Esophagus (tissue), 2 donors: ENCODE measurements at regions not wholly inside any gene's neighbourhood (a gene's known extent, or its start where the extent isn't known, plus 50 kb on each side); places are given as distances from the start of the nearest gene placed in this dataset.

Source experiments
- H3K27ac ChIP-seq, 2 donors: one replicate each; pipeline ENCODE4 v1.5.1; 2013; ENCODE audit warnings: low read depth in 2 of 2, mild to moderate bottlenecking in 2 of 2, inconsistent platforms in 1 of 2, low read length in 1 of 2, moderate library complexity in 1 of 2
- H3K27me3 ChIP-seq, 2 donors: one replicate each; pipeline ENCODE4 v1.6.1; 2013; ENCODE audit warnings: low read length in 2 of 2, control low read depth in 1 of 2, mild to moderate bottlenecking in 1 of 2; ENCODE audit not compliant: insufficient read depth in 2 of 2, control insufficient read depth in 1 of 2
- H3K36me3 ChIP-seq, 2 donors: one replicate each; pipeline ENCODE4 v1.6.1; 2013; ENCODE audit warnings: low read length in 1 of 2; ENCODE audit not compliant: control insufficient read depth in 2 of 2, insufficient read depth in 2 of 2
- H3K4me1 ChIP-seq, 2 donors: one replicate each; pipeline ENCODE4 v1.6.1; 2013; ENCODE audit warnings: low read length in 1 of 2; ENCODE audit not compliant: control insufficient read depth in 2 of 2, insufficient read depth in 2 of 2
- H3K4me3 ChIP-seq, 2 donors: one replicate each; pipeline ENCODE4 v1.5.1; 2013; ENCODE audit warnings: low read length in 2 of 2, mild to moderate bottlenecking in 2 of 2, low read depth in 1 of 2, moderate library complexity in 1 of 2
- H3K9me3 ChIP-seq, 2 donors: one replicate each; pipeline ENCODE4 v1.6.1; 2013; ENCODE audit warnings: mild to moderate bottlenecking in 2 of 2, low read depth in 1 of 2, low read length in 1 of 2, moderate library complexity in 1 of 2; ENCODE audit not compliant: control insufficient read depth in 2 of 2, insufficient read depth in 1 of 2
- WGBS, 2 donors: extraction: QIAGEN DNeasy Blood & Tissue Kit; methylation state at CpG; one replicate each; pipeline ENCODE4 v1.1.7; 2013; 5-methylcytosine and 5-hydroxymethylcytosine counted together
- donor health status: healthy with polysubstance abuse.
- donor health status: Bipolar disorder and iron deficiency.

DNA sequence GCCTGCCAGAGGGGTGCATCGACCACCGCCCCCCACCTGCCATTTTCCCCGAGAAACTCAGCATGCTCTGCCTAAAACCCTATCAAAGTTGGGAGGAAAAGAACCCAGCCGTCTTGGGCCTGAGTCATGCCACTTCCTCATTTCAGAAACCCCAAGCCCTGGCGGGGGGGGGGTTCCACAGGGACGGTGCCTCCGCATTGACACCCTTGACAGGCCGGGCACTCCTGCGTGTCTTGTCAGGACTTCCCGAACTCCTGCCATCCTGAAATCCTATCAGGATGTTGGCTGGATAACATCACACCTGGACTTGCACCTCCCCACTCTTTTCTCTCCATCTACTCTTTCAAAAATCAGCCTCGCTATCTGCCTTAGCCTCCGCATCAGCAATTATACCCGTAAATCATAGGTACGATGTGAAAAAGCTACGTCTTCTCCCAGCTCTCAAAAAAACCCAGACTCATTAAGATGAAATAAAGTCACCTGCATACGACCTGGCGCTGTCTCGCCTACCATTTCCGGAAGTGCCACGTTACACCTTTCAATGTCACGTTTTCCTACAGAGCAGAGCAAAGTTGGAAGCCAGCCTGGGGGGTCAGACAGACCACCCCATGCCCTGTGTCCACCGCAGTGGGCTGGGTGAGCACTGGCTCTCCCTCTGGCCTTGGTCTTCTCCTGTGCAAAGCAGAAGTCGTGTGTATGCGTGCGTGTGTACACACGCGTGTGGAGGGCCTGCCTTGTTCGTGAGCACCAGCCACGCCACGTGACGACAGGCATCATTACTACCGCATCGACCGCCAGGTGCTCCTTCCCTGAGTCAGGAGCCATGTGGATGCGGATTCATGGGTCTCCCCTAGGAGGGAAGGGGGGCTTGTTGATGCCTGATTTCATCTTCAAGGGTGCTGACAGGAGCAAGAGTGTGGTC is 96.7 kb downstream of the RFLNA start:
- Histone ChIP-seq H3K9me3 (no peaks in the 10 kb centered on the region), H3K27me3 (no peaks in the 10 kb centered on the region), H3K4me3 (no peak overlapping the region), H3K4me1 (peaks cover 11 to 23% of the 10 kb centered on the region in 2 donors), H3K27ac (peak overlapping the region; percentile 64 to 80), H3K36me3 (peaks cover 10 to 16% of the 10 kb centered on the region in 2 donors)
- 66 to 69% methylated on average over 34 to 35 of the region's 35 CpGs for WGBS, 2 donors

DNA sequence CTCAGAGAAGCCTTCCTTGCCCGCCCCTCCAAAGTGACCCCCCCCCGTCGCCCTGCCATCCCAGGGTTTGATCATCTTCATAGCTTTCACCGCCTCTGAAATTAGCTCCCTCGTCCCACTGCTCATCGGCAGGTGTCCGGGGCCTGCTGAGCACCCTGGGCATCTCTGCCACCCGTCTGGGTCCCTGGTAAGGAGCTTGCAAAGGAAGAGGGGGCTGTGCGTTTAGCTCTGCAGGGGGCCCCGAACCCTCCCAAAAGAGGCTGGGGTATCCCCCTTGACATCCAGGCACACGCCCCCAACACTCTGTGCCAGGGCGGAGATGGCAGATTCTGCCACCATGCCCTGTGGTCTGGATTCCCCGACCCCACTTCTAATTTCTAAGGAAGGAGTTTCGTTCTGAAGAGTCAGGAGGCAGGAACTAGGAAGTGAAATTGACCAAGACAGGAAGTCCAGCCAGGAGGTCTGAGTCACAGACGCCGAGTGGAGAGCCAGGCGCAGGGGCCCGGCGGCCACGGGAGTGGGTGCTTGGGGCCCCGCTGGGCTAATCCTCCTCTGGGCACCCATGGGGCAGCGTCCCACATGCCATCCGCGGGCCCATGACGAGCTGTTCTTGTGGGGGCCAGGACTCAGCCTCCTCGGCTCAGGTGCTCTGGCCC is 95.7 kb downstream of the RFLNA start:
- Histone ChIP-seq H3K9me3 (no peaks in the 10 kb centered on the region), H3K4me1 (peaks cover 11 to 23% of the 10 kb centered on the region in 2 donors), H3K36me3 (peaks cover 10 to 16% of the 10 kb centered on the region in 2 donors), H3K27me3 (no peaks in the 10 kb centered on the region), H3K27ac (peak overlapping the region; percentile 64 to 80), H3K4me3 (no peak overlapping the region)
- 66 to 69% methylated on average over 26 of the region's 26 CpGs for WGBS, 2 donors

DNA sequence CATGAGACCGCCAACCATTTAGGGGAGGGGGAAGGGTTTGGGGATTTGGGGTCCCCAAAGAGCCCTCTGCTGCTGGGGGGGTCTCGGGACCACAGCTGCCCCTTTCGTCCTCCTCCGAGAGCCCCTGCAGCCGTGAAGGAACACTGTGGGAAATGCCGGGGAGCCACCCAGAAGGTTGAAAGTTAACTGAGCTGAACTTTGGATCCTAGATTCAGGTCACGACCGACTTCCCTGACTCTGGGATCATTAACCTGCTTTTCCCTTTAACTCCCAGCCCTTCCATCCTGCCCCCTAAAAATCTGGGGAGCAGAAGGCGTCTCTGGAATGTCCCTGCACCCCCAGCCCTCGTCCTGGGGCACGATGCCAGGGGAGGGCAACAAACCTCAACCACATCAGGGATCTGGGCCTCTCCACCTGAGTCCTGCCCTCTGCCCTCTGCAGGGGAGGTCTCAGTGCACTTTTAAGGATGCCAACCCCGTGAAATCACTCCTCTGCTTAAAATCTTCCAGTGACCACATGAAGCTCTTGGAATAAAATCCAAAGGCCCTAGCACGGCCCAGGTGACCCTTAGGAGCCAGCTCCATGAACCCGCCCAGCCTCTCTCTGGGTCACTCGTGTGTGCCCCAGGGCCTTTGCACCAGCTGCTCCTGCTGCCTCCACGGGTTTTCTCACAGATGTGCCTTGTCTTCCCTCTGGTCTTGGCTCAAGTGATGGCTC is 95.0 kb downstream of the RFLNA start:
- Histone ChIP-seq H3K4me1 (peaks cover 11 to 22% of the 10 kb centered on the region in 2 donors), H3K27ac (peak overlapping the region; percentile 71 to 85), H3K27me3 (no peaks in the 10 kb centered on the region), H3K36me3 (peaks cover 9 to 14% of the 10 kb centered on the region in 2 donors), H3K4me3 (no peak overlapping the region), H3K9me3 (no peaks in the 10 kb centered on the region)
- WGBS, 2 donors, result 58 to 60% methylated on average over 16 of the region's 16 CpGs

DNA sequence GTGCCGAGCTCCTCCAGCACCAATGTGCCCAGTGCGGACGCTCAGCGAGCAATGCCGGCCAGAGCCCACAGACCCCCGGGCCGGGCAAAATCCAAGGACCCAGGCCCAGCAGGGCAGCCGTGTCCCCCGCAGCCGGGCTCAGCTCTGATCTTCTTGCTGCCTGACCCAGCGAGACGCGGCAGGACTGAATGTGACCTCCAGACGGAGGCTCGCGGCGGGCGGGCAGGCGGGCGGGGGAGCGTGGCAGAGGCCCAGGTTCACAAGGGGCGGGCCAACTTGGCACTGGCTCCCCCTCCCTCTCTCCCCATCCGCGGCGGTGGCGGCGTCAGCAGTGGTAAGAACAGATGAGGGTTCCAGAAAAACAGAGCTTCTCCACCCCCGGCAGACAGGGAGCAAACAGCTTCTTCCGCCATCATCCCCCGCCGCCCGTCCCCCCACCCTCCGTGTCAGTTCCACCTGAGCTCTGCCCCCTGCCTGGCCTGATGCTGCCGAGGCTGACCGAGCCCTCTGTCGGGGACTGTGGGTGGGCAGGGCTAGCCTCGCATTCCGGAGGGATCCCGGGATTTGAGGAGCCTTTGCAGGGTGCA is 94.3 kb downstream of the RFLNA start:
- H3K27me3 ChIP-seq, result no peaks in the 10 kb centered on the region
- H3K27ac ChIP-seq, result peak overlapping the region; percentile 83 to 85
- H3K4me3 ChIP-seq, result peak overlapping the region; percentile 27 to 39
- no peaks in the 10 kb centered on the region for H3K9me3 ChIP-seq
- H3K36me3 ChIP-seq, result peaks cover 6 to 19% of the 10 kb centered on the region in 2 donors
- peaks cover 11 to 20% of the 10 kb centered on the region in 2 donors for H3K4me1 ChIP-seq
- WGBS, 2 donors, result 11 to 14% methylated on average over 26 to 39 of the region's 39 CpGs

DNA sequence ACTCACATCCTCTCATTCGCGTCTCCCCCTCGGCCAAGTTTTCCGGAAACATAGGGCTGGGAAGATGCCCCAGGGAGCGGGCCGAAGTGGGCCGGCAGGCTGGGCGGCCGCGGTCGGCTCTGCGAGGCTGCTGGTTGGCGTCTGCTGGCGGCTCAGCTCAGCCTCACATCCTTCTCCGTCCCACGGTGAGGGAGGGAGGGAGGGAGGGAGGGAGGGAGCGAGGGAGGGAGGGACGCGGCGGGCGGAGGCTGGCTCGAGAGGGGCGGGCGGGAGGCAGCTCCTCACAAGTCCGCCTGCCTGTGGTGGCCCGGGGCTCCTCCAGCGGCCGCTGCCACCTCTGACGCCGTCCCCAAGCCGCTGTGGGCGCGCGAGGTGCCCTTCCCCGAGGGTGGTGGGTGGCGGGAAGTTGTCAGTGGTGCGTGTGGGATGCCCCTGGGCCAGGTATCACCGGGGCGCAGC is 93.8 kb downstream of the RFLNA start:
- Histone ChIP-seq H3K9me3 (no peaks in the 10 kb centered on the region), H3K27me3 (no peaks in the 10 kb centered on the region), H3K27ac (peak overlapping the region; percentile 83 to 85), H3K4me1 (peaks cover 11 to 16% of the 10 kb centered on the region in 2 donors), H3K4me3 (peak overlapping the region; percentile 27 to 39), H3K36me3 (peaks cover under 1 to 17% of the 10 kb centered on the region in 2 donors)
- WGBS, 2 donors, result 10 to 19% methylated on average over 26 to 39 of the region's 39 CpGs

DNA sequence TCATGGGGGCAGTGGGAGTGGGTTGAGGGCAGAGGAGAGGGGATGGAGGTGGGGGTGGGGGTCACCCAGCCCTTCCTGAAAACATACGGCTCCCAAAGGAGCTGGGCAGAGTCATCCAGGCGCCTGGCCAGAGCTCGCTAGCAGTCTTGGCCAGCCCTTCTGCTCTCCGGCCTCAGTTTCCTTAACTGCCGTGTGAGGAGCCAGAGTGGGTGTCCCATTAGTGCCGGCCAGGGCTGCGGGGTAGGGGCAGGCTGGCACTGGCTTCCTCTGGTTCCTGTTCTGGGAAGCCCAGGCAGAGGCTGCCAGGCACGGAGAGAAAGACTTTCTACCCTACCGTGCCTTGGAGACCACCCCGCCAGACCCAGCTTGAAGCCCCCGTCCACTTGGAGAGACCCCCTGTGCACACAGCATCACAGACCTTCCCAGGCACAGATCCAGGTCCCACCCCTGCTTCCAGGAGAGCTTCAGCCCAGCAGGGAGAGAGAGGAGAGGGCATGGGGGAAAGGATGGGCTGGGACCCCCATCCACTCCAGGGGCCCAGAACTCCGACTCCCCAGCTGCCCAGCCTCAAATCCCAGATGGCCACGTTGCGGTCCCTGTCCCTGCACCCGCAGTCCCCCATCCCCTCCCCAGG is 93.3 kb downstream of the RFLNA start:
- H3K9me3 ChIP-seq, result no peaks in the 10 kb centered on the region
- H3K36me3 ChIP-seq, result peaks cover 0 to 20% of the 10 kb centered on the region in 2 donors
- H3K27me3 ChIP-seq, result no peaks in the 10 kb centered on the region
- H3K4me3 ChIP-seq, result peak overlapping the region; percentile 2 to 24
- 61 to 62% methylated on average over 14 to 15 of the region's 15 CpGs for WGBS, 2 donors
- peak overlapping the region; percentile 44 to 67 for H3K27ac ChIP-seq
- peaks cover 9 to 13% of the 10 kb centered on the region in 2 donors for H3K4me1 ChIP-seq

DNA sequence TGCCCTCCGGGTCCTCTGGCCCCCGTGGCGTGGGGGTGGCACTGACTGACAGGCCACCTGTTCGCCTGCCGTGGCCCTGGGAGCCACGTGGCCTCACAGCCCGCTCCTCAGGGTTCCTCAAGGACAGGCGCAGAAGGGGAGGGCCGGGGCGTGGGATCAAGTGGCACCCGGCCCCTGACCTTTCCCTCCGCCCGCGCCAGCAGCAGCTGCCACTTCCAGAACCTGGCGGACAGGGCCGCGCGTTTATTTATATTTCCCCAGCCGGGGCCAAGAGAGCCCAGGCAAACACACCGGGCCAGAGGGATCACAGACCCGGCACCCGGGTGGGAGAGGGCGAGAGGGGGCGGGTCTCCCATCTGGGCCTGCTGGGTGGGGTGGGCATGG is 92.6 kb downstream of the RFLNA start:
- Histone ChIP-seq H3K4me1 (peaks cover 7 to 12% of the 10 kb centered on the region in 2 donors), H3K9me3 (no peaks in the 10 kb centered on the region), H3K4me3 (no peak overlapping the region), H3K36me3 (peaks cover 0 to 22% of the 10 kb centered on the region in 2 donors), H3K27ac (peak overlapping the region in 1 of 2 donors; percentile 36), H3K27me3 (no peaks in the 10 kb centered on the region)
- 64% methylated on average over 20 to 24 of the region's 24 CpGs for WGBS, 2 donors

DNA sequence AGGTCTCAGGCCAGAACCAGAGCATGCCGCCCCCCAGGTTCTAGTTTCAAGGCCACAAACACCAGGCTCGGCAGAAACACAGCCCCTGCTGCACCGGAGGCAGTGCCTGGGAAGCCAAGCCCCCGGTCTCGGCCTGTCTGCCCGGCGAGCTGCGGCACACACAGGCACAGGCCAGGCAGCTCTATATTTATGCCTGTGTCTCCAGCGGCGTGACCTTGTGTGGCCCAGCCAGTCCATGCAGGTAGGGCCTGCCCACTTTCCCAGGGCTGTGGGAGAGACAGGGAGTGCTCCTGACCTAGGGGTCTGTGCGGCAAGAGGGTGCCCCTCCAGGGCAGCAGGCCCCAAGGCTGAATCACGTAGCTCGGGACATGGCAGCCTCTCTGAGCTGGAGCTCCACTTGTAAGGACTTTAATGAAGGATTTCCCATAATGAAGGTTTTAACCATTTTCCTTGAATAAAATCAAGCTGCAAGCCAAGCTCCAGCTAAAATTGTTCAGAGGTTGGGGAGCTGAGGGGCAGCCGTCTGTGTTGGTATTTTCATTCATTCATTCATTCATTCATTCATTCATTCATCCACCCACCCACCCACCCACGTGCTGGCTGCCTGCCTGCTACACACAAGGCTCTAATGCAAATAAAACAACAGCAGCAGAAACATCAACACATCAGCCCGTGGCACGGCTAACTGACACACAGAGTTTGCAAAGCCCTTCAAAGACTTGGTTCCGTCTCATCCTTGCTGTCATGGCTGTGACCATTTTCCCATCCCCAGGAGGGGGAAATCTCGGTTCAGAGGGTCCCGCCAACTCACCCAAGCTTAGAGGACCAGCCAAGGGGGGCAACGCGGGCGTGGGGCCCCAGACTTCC is 92.0 kb downstream of the RFLNA start:
- peak overlapping the region in 1 of 2 donors; percentile 36 for H3K27ac ChIP-seq
- H3K9me3 ChIP-seq, result no peaks in the 10 kb centered on the region
- WGBS, 2 donors, result 70 to 71% methylated on average over 23 of the region's 23 CpGs
- H3K27me3 ChIP-seq, result no peaks in the 10 kb centered on the region
- H3K4me1 ChIP-seq, result peaks cover 7 to 15% of the 10 kb centered on the region in 2 donors
- peaks cover 0 to 22% of the 10 kb centered on the region in 2 donors for H3K36me3 ChIP-seq
- H3K4me3 ChIP-seq, result no peak overlapping the region
